ENCODE measurements at regions not wholly inside any gene's neighbourhood (a gene's known extent, or its start where the extent isn't known, plus 50 kb on each side); places are given as distances from the start of the nearest gene placed in this dataset.

GRCh38 chr9:101859620-101860019 lies 121.2 kb upstream of the GRIN3A start:
- Histone ChIP-seq H4K5ac (ENCODE audit: insufficient read length, low read depth, low read length) (no peak overlapping the region), H3K27ac (ENCODE audit: low read depth, low read length) (no peak overlapping the region), H2BK20ac (ENCODE audit: low read length) (no peak overlapping the region), H3K4ac (replicated peaks; ENCODE audit: insufficient read length, low read depth, low read length) (no peak overlapping the region), H3K23me2 (ENCODE audit: low read depth, low read length) (no peaks in the 10 kb centered on the region), H2AK5ac (ENCODE audit: low read depth, low read length) (no peak overlapping the region), H3K79me1 (ENCODE audit: low read depth, low read length) (no peaks in the 10 kb centered on the region), H3K23ac (ENCODE audit: insufficient read length) (no peak overlapping the region), H3K14ac (ENCODE audit: insufficient read length) (no peak overlapping the region), H3K4me2 (ENCODE audit: insufficient read depth in 1 of 2, low read depth in 2 of 2, low read length in 2 of 2) (no peak overlapping the region), H4K8ac (ENCODE audit: extremely low read depth, insufficient read depth, low read length) (no peak overlapping the region), H3K4me3 (ENCODE audit: extremely low read depth in 1 of 4, insufficient read depth in 2 of 4, low read depth in 3 of 4, low read length in 4 of 4) (no peak overlapping the region), H3K79me2 (ENCODE audit: control insufficient read depth in 1 of 2, insufficient read depth in 2 of 2, low read length in 2 of 2) (no peaks in the 10 kb centered on the region), H4K91ac (replicated peaks; ENCODE audit: insufficient read length, low read length) (no peak overlapping the region), H2BK15ac (ENCODE audit: low read length) (no peak overlapping the region), H3K36me3 (ENCODE audit: control insufficient read depth in 2 of 4, insufficient read depth in 4 of 4, low read length in 3 of 4) (no peaks in the 10 kb centered on the region), H2BK5ac (ENCODE audit: low read depth, low read length) (no peak overlapping the region), H3K18ac (ENCODE audit: extremely low read depth, low read length) (no peak overlapping the region), H2AFZ (ENCODE audit: low read length) (no peak overlapping the region), H3K4me1 (replicated peaks in 1 of 4; ENCODE audit: control insufficient read depth in 3 of 4, insufficient read depth in 4 of 4, low read length in 3 of 4) (no peaks in the 10 kb centered on the region), H3K27me3 (replicated peaks in 1 of 4; ENCODE audit: control insufficient read depth in 3 of 4, extremely low read depth in 1 of 4, insufficient read depth in 3 of 4, low read length in 3 of 4) (no peaks in the 10 kb centered on the region), H2BK12ac (ENCODE audit: low read depth, low read length) (no peak overlapping the region), H4K20me1 (replicated peaks in 1 of 2; ENCODE audit: control insufficient read depth in 1 of 2, insufficient read depth in 2 of 2, low read length in 2 of 2) (no peaks in the 10 kb centered on the region), H3K9ac (replicated peaks in 1 of 4; ENCODE audit: extremely low read depth in 1 of 4, low read depth in 3 of 4, low read length in 3 of 4) (no peak overlapping the region), H3K56ac (replicated peaks; ENCODE audit: insufficient read length, low read depth, low read length) (no peak overlapping the region), H3K9me3 (ENCODE audit: insufficient read depth in 2 of 2, low read depth in 1 of 2, low read length in 1 of 2) (no peaks in the 10 kb centered on the region), H2BK120ac (replicated peaks; ENCODE audit: low read depth, low read length) (no peak overlapping the region)
- ChIA-PET POLR2A (ENCODE audit: partially characterized antibody) (no interaction called here), CTCF (ENCODE audit: partially characterized antibody) (no interaction called here)
- DNase-seq (ENCODE audit: low read depth in 1 of 2, low spot score in 2 of 2) (no peak), FAIRE-seq (no peak)
- WGBS, 2 experiments (ENCODE audit: extremely low coverage in 1 of 2, insufficient coverage in 1 of 2, insufficient read length in 1 of 2, insufficient replicate concordance in 2 of 2, low coverage in 1 of 2, low lambda C conversion rate in 2 of 2, missing lambda C conversion rate in 1 of 2), result 90% methylated on average over 3 of the region's 3 CpGs; no CpG with 5 or more reads in 1 of the 2 experiments
- TF ChIP-seq NANOG (IDR thresholded peaks at IDR 0.05; ENCODE audit: insufficient read depth, low read depth, low read length, poor library complexity, severe bottlenecking), result no peak
- no peak for TF ChIP-seq SIX5 (IDR thresholded peaks at IDR 0.05; ENCODE audit: low read depth, low read length)
- no peak for TF ChIP-seq GTF2F1 (IDR thresholded peaks at IDR 0.05; ENCODE audit: borderline replicate concordance, low read depth, low read length)
- no peak for TF ChIP-seq BCL11A (IDR thresholded peaks at IDR 0.05; ENCODE audit: low read depth in 2 of 2, low read length in 2 of 2)
- TF ChIP-seq POLR2AphosphoS5 (IDR thresholded peaks at IDR 0.05; ENCODE audit: low read depth, low read length), result no peak
- no peak for TF ChIP-seq SAP30 (IDR thresholded peaks at IDR 0.05; ENCODE audit: insufficient read depth, insufficient replicate concordance, low read length)
- no peak for TF ChIP-seq SP1 (IDR thresholded peaks at IDR 0.05; ENCODE audit: low read depth, low read length)
- TF ChIP-seq FOSL1 (IDR thresholded peaks at IDR 0.05; ENCODE audit: insufficient read depth, low read depth, low read length), result no peak
- no peak for TF ChIP-seq ATF3 (IDR thresholded peaks at IDR 0.05; ENCODE audit: insufficient read depth, low read depth, low read length)
- no peak for TF ChIP-seq MAFK (IDR thresholded peaks at IDR 0.05; ENCODE audit: low read depth, low read length)
- TF ChIP-seq EGR1 (IDR thresholded peaks at IDR 0.05; ENCODE audit: borderline replicate concordance, low read depth, low read length), result no peak
- no peak for TF ChIP-seq EP300 (IDR thresholded peaks at IDR 0.05; ENCODE audit: borderline replicate concordance in 1 of 2, low read depth in 2 of 2, low read length in 2 of 2)
- no peak for TF ChIP-seq PHF8 (conservative IDR thresholded peaks at IDR 0.05; ENCODE audit: low read depth, low read length)
- no peak for TF ChIP-seq TCF12 (IDR thresholded peaks at IDR 0.05; ENCODE audit: low read depth, low read length)
- TF ChIP-seq KDM4A (IDR thresholded peaks at IDR 0.05; ENCODE audit: low read depth, low read length, severe bottlenecking), result no peak

All from H1 (cell line).